Cerebellar cortex (tissue), 1 donor: ENCODE measurements at regions not wholly inside any gene's neighbourhood (a gene's known extent, or its start where the extent isn't known, plus 50 kb on each side); places are given as distances from the start of the nearest gene placed in this dataset.
A peak's percentile ranks its signal among the peaks of the same experiment; 100 is the strongest.

ENCODE experiments used
- DNase-seq: peaks from one replicate; pipeline ENCODE4 v3.0.0-alpha.2; 2015; ENCODE audit warnings: low spot score

DNA sequence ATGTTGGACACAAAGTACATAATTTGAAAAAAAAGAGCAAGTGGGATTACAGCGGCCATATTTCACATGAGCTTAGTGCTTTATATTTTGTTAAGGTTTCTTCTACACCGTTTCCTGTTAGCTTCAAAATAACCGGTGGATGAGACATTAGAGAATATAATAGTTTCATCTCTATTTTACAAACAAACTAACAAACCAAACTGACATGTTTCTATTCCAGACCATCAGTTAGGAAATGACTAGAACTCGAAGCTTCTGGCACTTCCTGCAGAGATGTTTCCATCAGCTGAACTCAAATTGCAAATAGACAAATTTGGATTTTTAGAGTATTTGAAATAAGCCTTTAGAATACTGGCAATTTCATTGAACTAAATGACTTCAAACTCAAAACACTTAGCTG is 86.5 kb downstream of the MTRR start:
- DNase-seq = no peak

DNA sequence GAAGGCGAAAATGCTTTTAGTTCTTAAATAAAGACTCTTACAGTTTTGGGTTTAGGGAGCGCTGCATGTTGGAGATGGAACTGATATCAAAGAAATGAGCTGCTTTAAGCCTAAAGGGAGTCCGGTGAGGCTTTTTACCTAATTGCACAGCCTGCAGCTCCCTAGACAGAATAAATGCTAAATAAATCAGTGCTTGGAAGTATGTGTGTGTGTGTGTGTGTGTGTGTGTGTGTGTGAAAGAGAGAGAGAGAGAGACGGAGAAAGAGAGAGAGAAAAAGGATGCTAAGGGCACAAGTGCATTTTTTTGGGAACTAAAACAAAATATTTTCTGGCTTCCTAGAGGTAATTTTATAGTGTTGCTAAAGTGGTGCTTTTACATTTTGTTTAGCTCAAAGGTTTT is 88.4 kb downstream of the MTRR start:
- DNase-seq = no peak

- DNase-seq = no peak
These were observed 91.2 kb downstream of the MTRR start for GRCh38 chr5:7960142-7960541.

GRCh38 chr5:7961540-7961939 is 92.6 kb downstream of the MTRR start:
- DNase-seq = no peak

DNA sequence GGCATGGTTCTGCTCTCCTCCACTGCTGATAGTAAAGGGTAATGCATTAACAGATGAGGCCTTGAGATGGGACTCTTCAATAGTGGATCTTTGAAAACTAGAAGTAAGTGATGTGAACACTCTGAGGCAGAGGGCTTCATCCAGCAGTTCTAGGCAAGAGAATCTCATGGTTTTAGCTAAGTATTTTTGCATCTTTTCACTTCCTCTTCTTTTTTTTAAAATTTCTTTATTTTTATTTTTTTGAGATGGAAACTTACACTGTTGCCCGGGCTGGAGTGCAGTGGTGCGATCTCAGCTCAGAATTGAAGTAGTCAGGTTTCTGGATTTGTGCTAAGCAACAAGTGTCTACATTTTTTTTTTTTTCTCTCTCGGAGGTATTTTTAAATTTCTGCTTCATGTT is 101.9 kb downstream of the MTRR start:
- no peak for DNase-seq

GRCh38 chr5:7976411-7977190 is 107.7 kb downstream of the MTRR start:
- DNase-seq = no peak

DNA sequence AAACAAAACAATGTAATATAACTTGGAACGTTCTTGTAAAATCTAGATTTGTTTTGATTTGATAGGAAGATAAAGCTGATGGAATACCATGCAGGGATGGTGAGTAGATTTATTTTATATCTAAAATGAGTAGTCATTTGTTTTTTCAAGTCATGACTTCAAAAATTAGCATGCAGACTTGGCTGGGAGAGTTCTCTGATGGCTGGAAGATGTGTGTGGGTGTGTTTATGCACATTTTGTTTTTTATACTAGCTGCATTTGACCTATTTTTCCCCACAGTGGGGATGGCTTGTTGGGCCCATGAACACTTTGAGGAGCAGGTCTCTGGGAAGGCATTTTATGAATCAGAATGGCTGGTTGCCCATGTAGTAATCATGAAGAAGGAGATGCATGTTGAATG is 109.2 kb downstream of the MTRR start:
- no peak for DNase-seq

DNA sequence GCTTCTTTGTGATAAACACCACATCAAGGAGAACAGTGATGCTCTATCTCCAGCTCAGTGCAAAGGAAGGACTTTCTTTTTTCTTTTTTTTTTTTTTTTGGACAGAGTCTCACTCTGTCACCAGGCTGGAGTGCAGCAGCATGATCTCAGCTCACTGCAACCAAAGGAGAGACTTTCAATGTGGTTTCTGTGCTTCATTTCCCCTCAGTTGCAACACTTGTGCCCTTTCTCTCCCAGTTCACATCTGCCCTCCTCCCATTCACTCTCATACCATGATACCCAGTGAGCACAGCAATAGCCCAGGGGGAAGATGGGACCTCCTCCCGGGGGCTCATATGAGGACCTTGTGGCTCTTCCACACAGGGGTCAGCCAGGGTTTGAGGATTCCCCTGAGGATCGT is 110.0 kb downstream of the MTRR start:
- DNase-seq = no peak

DNA sequence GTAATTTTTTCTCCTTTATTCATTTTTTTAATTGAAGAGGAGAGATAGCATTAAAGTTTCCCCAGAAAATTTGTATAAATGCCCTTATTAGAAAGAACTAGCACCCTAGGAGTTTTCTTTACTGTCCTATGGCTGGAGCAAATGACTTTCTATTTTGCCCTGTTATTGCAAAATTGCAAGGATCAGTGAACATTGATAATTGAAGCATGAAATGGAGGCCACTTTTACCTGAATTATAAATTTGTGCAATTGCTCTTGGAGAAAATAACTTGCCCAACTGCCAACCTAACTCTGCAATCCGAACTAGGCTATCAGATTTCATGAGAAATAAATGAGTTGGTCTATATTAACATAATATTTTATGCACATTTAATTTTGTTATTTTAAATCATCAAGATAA is 111.9 kb downstream of the MTRR start:
- peak; percentile 28 for DNase-seq

DNA sequence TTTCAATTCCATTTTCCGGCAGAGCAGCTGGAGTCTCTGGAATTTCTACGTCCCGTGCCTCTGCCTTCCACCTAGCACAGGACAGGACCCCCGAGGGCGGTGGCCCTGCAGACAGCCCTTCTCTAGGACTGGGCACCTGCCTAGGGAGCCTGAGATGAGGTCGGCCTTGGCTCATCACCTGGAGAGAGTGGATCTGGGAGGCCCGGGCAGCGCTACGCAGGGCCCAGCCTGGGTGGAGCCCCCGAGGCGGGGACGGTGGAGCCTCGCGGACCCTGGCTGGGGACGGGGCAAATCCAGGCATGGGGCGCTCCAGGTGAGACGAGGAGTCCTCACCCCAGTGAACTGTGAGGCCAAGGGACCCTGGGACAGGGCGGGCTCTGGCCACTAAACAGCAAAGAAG is 114.5 kb downstream of the MTRR start:
- no peak for DNase-seq

DNA sequence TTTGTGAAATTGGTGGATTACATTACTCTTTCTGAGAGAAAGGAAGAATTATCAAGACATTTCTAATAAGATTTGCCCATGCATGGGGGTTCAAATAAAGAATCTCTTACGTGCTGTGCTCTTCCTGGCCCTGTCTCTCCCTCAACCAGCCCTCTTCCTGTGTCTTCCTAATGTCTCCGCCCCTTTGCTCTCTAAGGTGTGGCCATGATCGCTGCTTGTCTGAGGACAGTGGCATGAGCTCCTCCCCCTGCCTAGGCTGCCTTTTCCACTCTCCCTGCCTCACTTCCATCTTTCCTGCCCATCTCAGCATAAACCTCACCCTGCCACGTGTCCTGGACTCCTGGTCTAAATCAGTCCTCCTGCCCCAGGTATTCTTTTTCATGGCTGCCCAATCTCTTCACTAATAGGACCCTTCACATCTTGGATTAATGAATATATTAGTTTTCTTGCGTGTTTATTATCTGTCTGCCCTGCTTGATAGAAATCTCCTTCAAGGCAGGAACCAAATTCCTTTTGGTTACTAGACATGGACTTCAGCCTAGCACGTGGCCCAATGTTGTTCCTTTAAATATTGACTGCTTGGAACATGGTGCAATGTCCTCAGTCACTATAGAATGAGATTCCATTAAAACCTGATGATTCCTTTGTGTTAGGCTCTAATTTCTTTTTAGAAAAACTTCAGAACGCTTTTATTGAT is 122.3 kb downstream of the MTRR start:
- DNase-seq = no peak

GRCh38 chr5:7995688-7996294 is 126.8 kb downstream of the MTRR start:
- DNase-seq = no peak

DNA sequence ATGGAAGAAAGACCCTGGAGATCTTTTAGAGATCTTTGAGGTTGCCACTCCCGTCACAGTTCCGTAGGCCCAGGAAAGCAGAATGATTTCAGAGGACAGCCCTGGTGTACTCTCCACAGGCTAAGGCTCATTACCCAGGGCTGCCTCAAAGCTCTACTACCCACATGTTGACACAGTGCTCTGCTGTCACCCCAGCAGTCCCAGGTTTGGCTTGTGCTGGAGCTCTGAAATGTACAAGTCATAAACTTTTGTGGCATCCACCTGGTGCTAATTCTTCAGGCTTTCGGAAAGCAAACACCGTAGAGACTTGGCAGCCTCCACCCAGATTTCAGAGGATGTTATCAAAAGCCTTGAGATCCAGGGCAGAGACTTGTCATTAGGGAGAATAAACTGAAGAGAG is 136.5 kb downstream of the MTRR start:
- no peak for DNase-seq

DNA sequence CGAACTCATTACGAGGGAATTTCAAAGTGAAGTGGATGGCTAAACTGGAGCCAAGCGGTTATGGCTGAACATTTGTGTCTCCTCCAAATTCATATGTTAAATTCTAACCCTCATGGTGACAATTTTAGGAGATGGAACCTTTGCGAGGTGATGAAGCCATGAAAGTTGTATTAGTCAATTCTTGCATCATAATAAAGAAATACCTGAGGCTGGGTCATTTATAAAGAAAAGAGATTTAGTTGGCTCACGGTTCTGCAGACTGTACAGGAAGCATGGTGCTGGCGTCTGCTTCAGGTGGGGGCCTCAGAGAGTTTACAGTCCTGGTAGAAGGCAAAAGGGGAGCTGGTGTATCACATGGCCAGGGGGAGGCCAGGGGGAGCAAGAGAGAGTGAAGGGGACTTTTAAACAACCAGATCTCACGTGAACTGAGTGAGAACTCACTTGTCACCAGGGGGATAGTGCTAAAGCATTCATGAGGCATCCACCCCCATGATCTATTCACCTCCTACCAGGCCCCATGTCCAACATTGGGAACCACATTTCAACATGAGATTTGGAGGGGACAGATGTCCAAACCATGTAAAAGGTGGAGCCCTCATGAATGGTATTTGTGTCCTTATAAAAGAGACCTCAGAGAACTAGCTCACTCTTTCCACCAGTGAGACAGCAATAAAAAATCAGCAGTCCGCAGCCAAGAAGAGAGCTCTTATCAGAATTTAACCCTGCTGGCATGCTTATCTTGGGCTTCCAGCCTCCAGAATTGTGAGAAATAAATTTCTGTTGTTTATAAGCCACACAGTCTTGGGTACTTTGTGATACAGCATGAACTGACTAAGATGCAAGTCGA is 143.4 kb downstream of the MTRR start:
- DNase-seq = no peak

DNA sequence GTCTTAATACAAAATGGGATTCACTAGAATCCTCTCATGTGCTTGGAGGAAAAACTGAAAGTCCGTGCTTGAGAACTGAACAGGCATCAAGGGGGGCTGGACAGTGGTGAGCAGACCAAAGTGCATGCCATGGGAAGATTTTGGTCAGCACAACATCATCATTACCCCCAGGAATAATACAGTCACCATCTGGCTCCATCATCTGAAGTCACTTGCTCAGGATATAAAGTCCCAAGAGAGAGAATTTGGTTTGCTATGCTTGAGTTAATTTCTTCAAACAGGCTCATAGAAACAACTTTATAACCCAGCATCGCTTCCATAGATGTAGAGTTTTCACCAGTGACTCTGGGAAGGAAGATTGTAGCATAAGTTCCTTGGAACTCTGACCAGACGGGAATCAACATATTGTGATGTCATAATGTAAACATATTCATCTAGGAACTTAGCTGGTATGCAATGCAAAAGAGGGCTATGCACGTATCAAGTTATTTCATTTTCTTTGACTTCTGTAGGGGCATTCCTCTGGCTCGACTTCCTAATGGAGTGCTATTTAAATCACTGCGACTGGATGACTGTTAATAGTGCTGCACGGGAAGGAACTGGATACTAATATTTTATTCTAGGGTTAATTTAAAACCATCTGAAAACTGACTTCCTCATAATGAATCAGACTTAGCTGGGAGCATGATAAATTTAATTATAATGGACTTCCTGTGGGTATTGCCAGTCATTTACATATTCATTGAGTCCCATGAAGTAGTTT is 145.2 kb downstream of the MTRR start:
- no peak for DNase-seq

- DNase-seq = no peak
These were observed 150.8 kb downstream of the MTRR start for GRCh38 chr5:8019719-8020218.

DNA sequence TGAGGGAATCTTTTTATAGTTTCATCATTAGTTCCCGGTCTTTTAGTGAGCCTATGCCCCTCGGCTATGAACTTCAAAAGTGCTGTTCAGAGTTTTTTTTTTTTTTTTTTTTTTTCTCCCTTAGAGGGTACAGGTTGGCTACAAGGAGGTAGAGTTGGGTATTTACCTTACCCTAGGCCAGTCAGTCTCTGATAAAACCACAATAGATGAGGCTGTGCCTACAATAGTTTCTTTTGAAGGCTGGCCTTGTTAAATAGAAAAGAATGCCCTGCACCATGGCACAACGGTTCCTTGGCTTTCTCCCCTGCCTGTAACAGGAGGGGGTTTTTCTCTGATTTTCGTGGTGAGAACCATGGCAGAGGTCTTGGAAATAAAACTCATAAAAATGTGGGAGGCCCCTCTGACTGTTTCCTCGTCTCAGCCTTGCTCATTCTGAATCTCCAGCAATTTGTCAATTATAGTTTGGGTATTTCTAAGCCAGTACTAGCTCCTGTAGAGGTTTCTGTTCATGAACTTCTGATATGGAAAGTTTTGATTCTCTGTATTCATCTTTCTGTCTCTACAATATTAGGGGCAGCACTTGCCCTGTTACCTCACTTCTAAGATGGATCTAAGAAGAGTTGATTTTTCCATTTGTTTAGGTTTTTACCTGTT is 152.0 kb downstream of the MTRR start:
- DNase-seq = no peak

DNA sequence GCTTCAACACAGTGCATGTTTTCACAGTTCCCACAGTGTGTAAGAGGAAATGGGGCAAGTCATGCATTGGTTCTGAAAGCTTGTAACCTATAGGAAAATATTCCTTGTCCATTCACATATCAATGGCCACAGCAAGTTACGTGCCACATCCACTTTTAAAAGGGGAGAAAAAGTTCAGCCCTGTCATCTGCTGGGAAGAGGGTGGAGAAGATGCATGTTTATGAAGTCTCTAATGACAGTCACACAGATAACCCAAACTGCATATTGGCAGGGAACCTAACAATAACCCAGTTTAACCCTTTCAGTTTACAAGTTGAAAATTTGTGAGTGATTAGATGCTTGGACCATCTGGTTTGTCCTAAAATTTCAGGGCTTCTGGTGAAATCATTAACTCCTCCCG is 159.3 kb downstream of the MTRR start:
- DNase-seq = no peak

DNA sequence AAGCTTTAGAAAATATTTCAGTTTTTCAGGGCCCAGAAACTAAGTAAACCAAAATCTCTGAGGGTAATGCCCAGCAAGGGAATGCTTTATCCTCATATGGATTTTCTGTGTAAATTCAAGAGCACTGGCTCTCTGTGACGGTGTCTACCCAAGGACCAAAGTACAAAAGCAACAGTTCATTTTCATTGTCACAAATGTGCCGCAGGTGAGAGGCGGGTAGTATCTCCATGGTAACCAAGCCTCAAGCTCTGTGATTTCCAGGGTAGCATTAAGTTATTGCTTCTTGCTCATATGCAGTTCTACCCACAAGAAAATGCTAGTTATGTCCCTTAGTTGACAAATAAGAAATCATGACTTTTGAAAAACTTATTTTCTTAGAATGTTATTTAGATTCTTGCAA is 164.3 kb downstream of the MTRR start:
- DNase-seq = no peak

- no peak for DNase-seq
These were observed 165.9 kb downstream of the MTRR start for GRCh38 chr5:8034852-8035251.

- DNase-seq = no peak
These were observed 180.0 kb downstream of the MTRR start for GRCh38 chr5:8048920-8049319.
